ENCODE measurements at regions not wholly inside any gene's neighbourhood (a gene's known extent, or its start where the extent isn't known, plus 50 kb on each side); places are given as distances from the start of the nearest gene placed in this dataset.

DNA sequence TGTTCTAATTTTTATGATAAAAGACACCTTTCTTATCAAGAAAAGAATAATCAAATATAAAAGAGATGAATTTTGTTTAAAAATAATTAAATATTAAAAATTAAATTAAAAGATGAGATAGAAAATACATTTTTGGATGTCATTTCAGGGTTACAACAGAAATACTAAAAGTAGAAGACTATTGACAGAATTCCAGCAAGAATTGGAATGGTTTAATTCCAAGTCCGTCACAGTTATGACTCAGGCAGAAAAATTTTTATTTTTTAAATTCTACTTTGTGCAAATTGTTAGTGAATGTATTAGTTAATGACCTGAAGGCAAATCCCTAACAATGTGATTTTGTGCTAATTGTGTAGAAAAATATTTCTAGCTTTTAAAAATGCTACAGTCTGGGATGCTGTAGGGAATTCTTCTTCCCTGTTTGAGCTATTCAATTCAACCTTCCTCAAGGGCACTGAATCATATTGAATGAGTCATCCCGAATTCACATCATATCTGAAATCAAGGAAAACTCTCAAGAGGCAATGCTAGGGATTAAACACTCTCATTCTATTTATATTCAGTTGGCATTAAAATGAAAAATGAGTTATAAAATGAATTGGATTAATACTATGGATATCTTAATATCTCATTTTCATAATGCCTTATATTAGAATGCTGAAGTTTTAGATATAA, 633.5 kb upstream of the ATXN8OS start:
- no peak for DNase-seq (ENCODE audit: low read depth)
- no peak overlapping the region for H3K4me3 ChIP-seq (ENCODE audit: low read depth, low read length)
- TF ChIP-seq POLR2A (IDR thresholded peaks at IDR 0.05; ENCODE audit: extremely low read depth, insufficient read length) (no peak), MYC (IDR thresholded peaks at IDR 0.05; ENCODE audit: low read depth, low read length) (no peak), MAX (IDR thresholded peaks at IDR 0.05; ENCODE audit: low read depth, low read length) (no peak)
- TF ChIP-seq, protein P1, sequence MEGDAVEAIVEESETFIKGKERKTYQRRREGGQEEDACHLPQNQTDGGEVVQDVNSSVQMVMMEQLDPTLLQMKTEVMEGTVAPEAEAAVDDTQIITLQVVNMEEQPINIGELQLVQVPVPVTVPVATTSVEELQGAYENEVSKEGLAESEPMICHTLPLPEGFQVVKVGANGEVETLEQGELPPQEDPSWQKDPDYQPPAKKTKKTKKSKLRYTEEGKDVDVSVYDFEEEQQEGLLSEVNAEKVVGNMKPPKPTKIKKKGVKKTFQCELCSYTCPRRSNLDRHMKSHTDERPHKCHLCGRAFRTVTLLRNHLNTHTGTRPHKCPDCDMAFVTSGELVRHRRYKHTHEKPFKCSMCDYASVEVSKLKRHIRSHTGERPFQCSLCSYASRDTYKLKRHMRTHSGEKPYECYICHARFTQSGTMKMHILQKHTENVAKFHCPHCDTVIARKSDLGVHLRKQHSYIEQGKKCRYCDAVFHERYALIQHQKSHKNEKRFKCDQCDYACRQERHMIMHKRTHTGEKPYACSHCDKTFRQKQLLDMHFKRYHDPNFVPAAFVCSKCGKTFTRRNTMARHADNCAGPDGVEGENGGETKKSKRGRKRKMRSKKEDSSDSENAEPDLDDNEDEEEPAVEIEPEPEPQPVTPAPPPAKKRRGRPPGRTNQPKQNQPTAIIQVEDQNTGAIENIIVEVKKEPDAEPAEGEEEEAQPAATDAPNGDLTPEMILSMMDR (IDR thresholded peaks at IDR 0.05; ENCODE audit: low read depth, low read length) = no peak

- TF ChIP-seq, protein P1 (IDR thresholded peaks at IDR 0.05; ENCODE audit: low read depth, low read length) = no peak
- TF ChIP-seq MAX (IDR thresholded peaks at IDR 0.05; ENCODE audit: low read depth, low read length) (no peak), POLR2A (IDR thresholded peaks at IDR 0.05; ENCODE audit: extremely low read depth, insufficient read length) (no peak), MYC (IDR thresholded peaks at IDR 0.05; ENCODE audit: low read depth, low read length) (no peak)
- DNase-seq (ENCODE audit: low read depth) = no peak
- no peak overlapping the region for H3K4me3 ChIP-seq (ENCODE audit: low read depth, low read length)
Observed at GRCh38 chr13:69468624-69469023, 639.0 kb upstream of the ATXN8OS start.

DNA sequence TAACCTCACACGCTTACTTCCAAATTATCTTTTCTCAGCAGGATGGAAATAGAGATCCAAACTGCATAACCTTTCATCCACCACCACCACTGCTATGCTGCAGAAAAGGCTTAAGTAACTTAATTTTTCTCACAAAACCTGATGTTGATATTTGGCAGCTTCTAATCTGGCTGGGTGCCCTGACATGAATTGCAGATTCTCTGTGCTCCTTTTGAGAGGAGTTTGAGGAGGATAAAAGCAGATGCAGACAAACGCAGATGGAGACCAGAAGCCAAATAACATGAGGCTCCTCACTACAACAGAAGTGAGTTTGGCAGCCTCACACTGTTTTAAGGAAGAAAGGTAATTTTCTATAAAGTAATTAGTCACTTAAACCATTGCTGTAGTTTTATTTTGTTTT, 646.2 kb upstream of the ATXN8OS start:
- no peak overlapping the region for H3K4me3 ChIP-seq (ENCODE audit: low read depth, low read length)
- TF ChIP-seq MYC (IDR thresholded peaks at IDR 0.05; ENCODE audit: low read depth, low read length) = no peak
- no peak for TF ChIP-seq MAX (IDR thresholded peaks at IDR 0.05; ENCODE audit: low read depth, low read length)
- TF ChIP-seq, protein P1 (IDR thresholded peaks at IDR 0.05; ENCODE audit: low read depth, low read length) = no peak
- no peak for TF ChIP-seq POLR2A (IDR thresholded peaks at IDR 0.05; ENCODE audit: extremely low read depth, insufficient read length)
- DNase-seq (ENCODE audit: low read depth) = no peak

GRCh38 chr13:69459346-69459745, 648.3 kb upstream of the ATXN8OS start:
- no peak for DNase-seq (ENCODE audit: low read depth)
- TF ChIP-seq POLR2A (IDR thresholded peaks at IDR 0.05; ENCODE audit: extremely low read depth, insufficient read length) (no peak), MAX (IDR thresholded peaks at IDR 0.05; ENCODE audit: low read depth, low read length) (no peak), MYC (IDR thresholded peaks at IDR 0.05; ENCODE audit: low read depth, low read length) (no peak)
- TF ChIP-seq, protein P1 (IDR thresholded peaks at IDR 0.05; ENCODE audit: low read depth, low read length) = no peak
- no peak overlapping the region for H3K4me3 ChIP-seq (ENCODE audit: low read depth, low read length)

- no peak for DNase-seq (ENCODE audit: low read depth)
- TF ChIP-seq MAX (IDR thresholded peaks at IDR 0.05; ENCODE audit: low read depth, low read length) = no peak
- TF ChIP-seq MYC (IDR thresholded peaks at IDR 0.05; ENCODE audit: low read depth, low read length) = no peak
- TF ChIP-seq POLR2A (IDR thresholded peaks at IDR 0.05; ENCODE audit: extremely low read depth, insufficient read length) = no peak
- TF ChIP-seq, protein P1 (IDR thresholded peaks at IDR 0.05; ENCODE audit: low read depth, low read length) = no peak
- no peak overlapping the region for H3K4me3 ChIP-seq (ENCODE audit: low read depth, low read length)
Observed at GRCh38 chr13:69458013-69458412, 649.6 kb upstream of the ATXN8OS start.
